ENCODE measurements at regions not wholly inside any gene's neighbourhood (a gene's known extent, or its start where the extent isn't known, plus 50 kb on each side); places are given as distances from the start of the nearest gene placed in this dataset.
"Not testable (repeated sequence)": the region's sequence is repeated elsewhere in the genome, so short reads cannot be mapped to it uniquely, and the experiment has no call there.

- no peak for DNase-seq
Observed at GRCh38 chr10:3330663-3331062, 158.1 kb upstream of the PITRM1 start.

- DNase-seq, result no peak
Observed at GRCh38 chr10:3325954-3326750, 153.6 kb upstream of the PITRM1 start.

GRCh38 chr10:3324612-3325038 lies 152.0 kb upstream of the PITRM1 start:
- no peak for DNase-seq

GRCh38 chr10:3323865-3324498 lies 151.4 kb upstream of the PITRM1 start:
- DNase-seq, result no peak

GRCh38 chr10:3321123-3321522 lies 148.5 kb upstream of the PITRM1 start:
- DNase-seq, result no peak

- DNase-seq, result no peak
Observed at GRCh38 chr10:3319811-3320226, 147.2 kb upstream of the PITRM1 start.

GRCh38 chr10:3318480-3318807 lies 145.9 kb upstream of the PITRM1 start:
- not testable (repeated sequence) for DNase-seq

GRCh38 chr10:3317553-3318479 lies 145.2 kb upstream of the PITRM1 start:
- not testable (repeated sequence) for DNase-seq

- DNase-seq, result not testable (repeated sequence)
Observed at GRCh38 chr10:3314445-3315085, 142.0 kb upstream of the PITRM1 start.

GRCh38 chr10:3313784-3314444 lies 141.3 kb upstream of the PITRM1 start:
- not testable (repeated sequence) for DNase-seq

- no peak for DNase-seq
Observed at GRCh38 chr10:3312403-3312940, 139.9 kb upstream of the PITRM1 start.

GRCh38 chr10:3310016-3310784 lies 137.6 kb upstream of the PITRM1 start:
- no peak for DNase-seq

- DNase-seq, result no peak
Observed at GRCh38 chr10:3306050-3306449, 133.5 kb upstream of the PITRM1 start.

- no peak for DNase-seq
Observed at GRCh38 chr10:3295582-3296151, 123.1 kb upstream of the PITRM1 start.

GRCh38 chr10:3294919-3295581 lies 122.5 kb upstream of the PITRM1 start:
- no peak for DNase-seq

GRCh38 chr10:3293581-3294431 lies 121.2 kb upstream of the PITRM1 start:
- no peak for DNase-seq

- DNase-seq, result no peak
Observed at GRCh38 chr10:3292636-3293035, 120.1 kb upstream of the PITRM1 start.

- DNase-seq, result no peak
Observed at GRCh38 chr10:3290550-3290949, 118.0 kb upstream of the PITRM1 start.
